ENCODE measurements at regions not wholly inside any gene's neighbourhood (a gene's known extent, or its start where the extent isn't known, plus 50 kb on each side); places are given as distances from the start of the nearest gene placed in this dataset.
"Not testable (repeated sequence)": the region's sequence is repeated elsewhere in the genome, so short reads cannot be mapped to it uniquely, and the experiment has no call there.

GRCh38 chr1:221978631-221979334 lies 236.9 kb upstream of the DUSP10 start:
- not testable (repeated sequence) for DNase-seq (ENCODE audit: low read depth in 2 of 3, low spot score in 1 of 3)

- not testable (repeated sequence) for DNase-seq (ENCODE audit: low read depth in 2 of 3, low spot score in 1 of 3)
These were observed 231.9 kb upstream of the DUSP10 start for GRCh38 chr1:221973787-221974186.

- DNase-seq (ENCODE audit: low read depth in 2 of 3, low spot score in 1 of 3): no peak
These were observed 230.7 kb upstream of the DUSP10 start for GRCh38 chr1:221972276-221973235.

GRCh38 chr1:221971035-221971434 lies 229.1 kb upstream of the DUSP10 start:
- not testable (repeated sequence) for DNase-seq (ENCODE audit: low read depth in 2 of 3, low spot score in 1 of 3)

GRCh38 chr1:221969298-221969858 lies 227.5 kb upstream of the DUSP10 start:
- DNase-seq (ENCODE audit: low read depth in 2 of 3, low spot score in 1 of 3): not testable (repeated sequence)

GRCh38 chr1:221967538-221967937 lies 225.6 kb upstream of the DUSP10 start:
- DNase-seq (ENCODE audit: low read depth in 2 of 3, low spot score in 1 of 3): not testable (repeated sequence)

- not testable (repeated sequence) for DNase-seq (ENCODE audit: low read depth in 2 of 3, low spot score in 1 of 3)
These were observed 225.0 kb upstream of the DUSP10 start for GRCh38 chr1:221966888-221967287.

GRCh38 chr1:221965891-221966290 lies 224.0 kb upstream of the DUSP10 start:
- DNase-seq (ENCODE audit: low read depth in 2 of 3, low spot score in 1 of 3): not testable (repeated sequence)

GRCh38 chr1:221965252-221965651 lies 223.4 kb upstream of the DUSP10 start:
- DNase-seq (ENCODE audit: low read depth in 2 of 3, low spot score in 1 of 3): no peak

GRCh38 chr1:221963742-221964141 lies 221.9 kb upstream of the DUSP10 start:
- no peak for DNase-seq (ENCODE audit: low read depth in 2 of 3, low spot score in 1 of 3)

- DNase-seq (ENCODE audit: low read depth in 2 of 3, low spot score in 1 of 3): no peak
These were observed 220.5 kb upstream of the DUSP10 start for GRCh38 chr1:221962385-221962784.

- peak; percentile 8 to 22 (median 20) for DNase-seq (ENCODE audit: low read depth in 2 of 3, low spot score in 1 of 3)
These were observed 219.8 kb upstream of the DUSP10 start for GRCh38 chr1:221961532-221962292.

GRCh38 chr1:221958161-221958562 lies 216.3 kb upstream of the DUSP10 start:
- not testable (repeated sequence) for DNase-seq (ENCODE audit: low read depth in 2 of 3, low spot score in 1 of 3)

GRCh38 chr1:221957350-221957749 lies 215.5 kb upstream of the DUSP10 start:
- DNase-seq (ENCODE audit: low read depth in 2 of 3, low spot score in 1 of 3): not testable (repeated sequence)

- no peak for DNase-seq (ENCODE audit: low read depth in 2 of 3, low spot score in 1 of 3)
These were observed 208.1 kb upstream of the DUSP10 start for GRCh38 chr1:221949996-221950395.

- DNase-seq (ENCODE audit: low read depth in 2 of 3, low spot score in 1 of 3): no peak
These were observed 206.6 kb upstream of the DUSP10 start for GRCh38 chr1:221948459-221948858.

- no peak for DNase-seq (ENCODE audit: low read depth in 2 of 3, low spot score in 1 of 3)
These were observed 205.8 kb upstream of the DUSP10 start for GRCh38 chr1:221947731-221948130.

GRCh38 chr1:221946768-221947167 lies 204.9 kb upstream of the DUSP10 start:
- DNase-seq (ENCODE audit: low read depth in 2 of 3, low spot score in 1 of 3): no peak

- DNase-seq (ENCODE audit: low read depth in 2 of 3, low spot score in 1 of 3): no peak
These were observed 203.8 kb upstream of the DUSP10 start for GRCh38 chr1:221945669-221946068.

GRCh38 chr1:221944247-221944870 lies 202.5 kb upstream of the DUSP10 start:
- DNase-seq (ENCODE audit: low read depth in 2 of 3, low spot score in 1 of 3): no peak
